DMS79 (cell line): ENCODE measurements at regions not wholly inside any gene's neighbourhood (a gene's known extent, or its start where the extent isn't known, plus 50 kb on each side); places are given as distances from the start of the nearest gene placed in this dataset.

Source experiments
- DNase-seq: peaks from one replicate; lab custom pipeline; 2025; lab: John Stamatoyannopoulos, UW

DNA sequence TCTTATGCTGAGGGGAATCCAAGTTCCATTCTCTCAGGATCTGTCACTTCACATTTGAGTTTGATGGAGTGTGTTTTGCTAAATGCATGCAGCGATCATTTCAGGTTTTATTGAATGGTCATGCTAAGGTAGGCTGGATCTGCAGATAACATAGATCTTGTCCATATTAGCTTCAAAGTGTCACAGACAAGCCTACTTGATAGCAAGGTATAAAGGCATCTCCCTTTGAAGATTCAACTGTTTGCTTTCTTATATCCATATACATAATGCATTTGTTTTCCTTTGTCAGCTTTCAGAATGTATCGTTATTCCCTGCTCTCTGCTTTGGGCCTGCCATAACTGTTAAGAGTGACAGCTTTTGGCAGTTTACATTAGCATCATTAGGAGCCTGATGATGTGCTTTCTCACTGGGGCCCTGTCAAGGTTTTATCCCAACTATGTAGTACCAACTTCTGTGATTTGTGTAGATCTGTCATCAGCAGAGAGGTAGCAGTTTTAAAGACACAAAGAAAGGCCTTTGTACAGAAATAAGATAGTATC, 604.3 kb upstream of the CDH7 start:
- no peak for DNase-seq

DNA sequence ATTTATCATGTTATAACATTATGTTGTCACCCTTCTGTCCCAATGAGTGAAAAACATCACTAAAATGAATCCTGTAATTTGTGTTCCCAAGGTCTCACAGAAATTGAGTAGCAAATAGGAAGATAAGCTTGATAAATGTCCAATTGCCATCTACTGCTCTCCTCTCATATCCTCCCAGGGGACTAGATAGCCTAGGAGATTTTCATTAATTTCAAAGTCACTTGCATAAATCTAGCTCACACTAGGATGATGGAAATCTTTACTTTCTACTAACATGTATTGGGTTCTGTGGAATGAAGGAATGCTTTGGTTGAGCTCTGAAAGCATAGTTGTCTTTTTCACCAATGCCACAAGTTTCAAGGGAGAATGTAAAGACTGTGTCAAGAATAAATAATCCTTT, 605.5 kb upstream of the CDH7 start:
- no peak for DNase-seq

DNA sequence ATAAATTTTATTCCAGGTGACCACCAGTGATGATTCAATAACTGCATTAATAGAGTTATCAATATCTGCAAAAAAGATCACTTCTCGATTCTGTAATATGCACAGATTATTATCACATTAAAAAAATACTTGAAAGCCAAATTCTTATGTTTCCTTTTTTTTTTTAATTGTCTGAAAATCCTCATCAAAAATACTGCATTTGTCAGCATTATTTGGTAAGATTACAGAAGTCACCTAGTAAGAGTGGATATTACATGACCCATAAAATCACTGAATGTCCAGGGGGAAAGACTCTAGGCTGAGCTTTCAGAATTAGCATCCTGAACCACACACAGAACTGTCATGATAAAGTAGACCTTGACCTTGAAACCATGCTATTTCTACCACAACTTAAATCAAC, 617.2 kb upstream of the CDH7 start:
- DNase-seq = no peak

DNA sequence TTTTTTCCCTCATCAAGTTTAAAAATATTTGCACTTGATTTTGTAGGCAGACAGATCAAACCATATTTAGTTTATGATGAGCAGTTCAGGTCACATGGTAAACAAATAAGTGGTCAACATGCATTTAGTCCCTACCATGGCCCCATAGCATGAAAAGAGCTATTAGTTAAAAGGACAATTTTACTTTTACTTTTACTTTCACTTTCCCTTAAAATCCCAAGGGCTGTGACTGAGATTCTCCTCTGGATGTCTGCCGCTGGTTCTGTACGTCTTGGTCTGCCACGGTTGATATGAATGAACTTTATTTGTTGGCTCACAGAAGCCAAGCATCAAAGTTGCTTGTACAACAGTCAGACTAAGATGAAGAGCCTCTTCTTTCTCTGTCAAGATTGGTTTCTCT, 626.2 kb upstream of the CDH7 start:
- no peak for DNase-seq

DNA sequence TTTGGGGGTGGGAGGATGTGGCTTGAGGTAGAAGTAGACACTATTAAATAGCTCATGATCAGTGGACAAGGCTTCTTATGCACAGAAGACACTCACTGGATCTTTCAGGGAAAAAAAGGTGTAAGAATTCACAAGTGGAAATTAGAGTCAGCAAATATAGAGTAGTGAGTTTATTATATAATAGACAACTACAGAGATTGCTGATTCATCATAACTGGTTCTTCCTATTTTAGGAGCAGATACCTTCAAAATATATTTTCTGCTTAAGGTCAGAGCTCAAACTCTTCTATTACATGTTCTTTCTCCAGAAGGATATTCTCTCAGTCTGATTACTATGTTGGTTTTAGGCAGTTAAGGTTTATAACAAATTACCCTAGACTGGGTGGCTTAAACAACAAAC, 646.9 kb upstream of the CDH7 start:
- DNase-seq = no peak

DNA sequence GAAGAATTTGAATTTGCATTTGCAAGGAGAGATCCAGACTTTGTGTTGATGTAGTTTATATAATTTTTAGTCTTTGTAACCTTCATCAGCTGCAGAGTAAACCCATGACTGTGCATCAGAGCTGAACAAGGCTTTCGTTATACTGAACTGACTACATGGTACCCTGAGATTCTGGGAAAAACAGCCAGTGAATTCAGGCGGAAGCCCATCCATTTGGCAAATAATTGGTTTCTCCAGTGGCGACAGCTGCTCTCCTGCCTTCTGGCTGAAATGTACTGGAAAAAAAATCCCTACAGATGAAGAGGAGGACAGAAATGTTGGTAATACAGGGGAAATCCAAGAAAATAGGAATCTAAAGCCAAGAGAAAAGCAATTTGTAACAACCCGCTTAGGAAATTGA, 657.5 kb upstream of the CDH7 start:
- DNase-seq = no peak

DNA sequence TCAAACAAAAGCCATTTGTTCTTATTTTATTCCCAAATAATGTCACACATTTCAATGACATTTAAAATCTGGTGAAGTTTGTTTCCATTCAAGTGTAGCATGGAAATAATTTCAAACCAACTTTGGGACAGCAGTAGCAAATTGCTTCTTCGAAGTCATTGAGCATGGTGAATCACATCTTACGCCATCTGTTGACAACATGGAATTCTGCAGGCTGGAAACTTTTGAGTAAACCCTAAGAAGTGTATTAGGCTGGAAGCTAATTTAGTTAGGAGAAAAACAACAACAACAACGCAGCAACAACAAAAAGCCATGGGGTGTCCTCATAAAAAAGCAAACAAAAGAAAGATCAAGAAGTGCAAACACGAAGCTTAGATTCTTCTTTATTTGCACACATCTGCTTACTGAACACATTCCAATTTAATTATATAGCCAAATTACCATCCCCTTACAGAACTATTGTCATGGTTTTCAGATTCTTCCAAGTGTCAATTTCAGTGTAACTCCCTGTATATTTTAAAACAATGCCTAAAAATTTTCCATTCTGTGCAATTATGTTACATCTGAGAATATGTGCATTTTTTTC, 659.0 kb upstream of the CDH7 start:
- no peak for DNase-seq

DNA sequence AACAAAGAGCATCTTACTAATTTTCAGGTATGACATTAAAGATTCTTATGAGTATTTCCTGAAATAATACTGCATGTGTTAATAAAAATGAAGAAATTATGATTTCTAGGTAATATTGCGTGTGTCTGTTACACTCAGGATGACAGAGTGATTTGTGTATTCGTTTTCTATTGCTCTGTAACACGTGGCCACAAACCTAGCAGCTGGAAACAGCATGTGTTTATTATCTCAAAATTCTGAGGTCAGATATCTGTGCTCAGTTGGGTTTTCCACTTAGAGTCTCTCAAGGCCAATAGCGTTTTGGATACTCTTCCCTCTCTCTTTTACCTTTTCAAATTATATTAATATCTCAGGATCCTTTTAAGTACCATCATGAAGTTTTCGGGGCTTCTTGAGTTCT, 667.9 kb upstream of the CDH7 start:
- DNase-seq = no peak

DNA sequence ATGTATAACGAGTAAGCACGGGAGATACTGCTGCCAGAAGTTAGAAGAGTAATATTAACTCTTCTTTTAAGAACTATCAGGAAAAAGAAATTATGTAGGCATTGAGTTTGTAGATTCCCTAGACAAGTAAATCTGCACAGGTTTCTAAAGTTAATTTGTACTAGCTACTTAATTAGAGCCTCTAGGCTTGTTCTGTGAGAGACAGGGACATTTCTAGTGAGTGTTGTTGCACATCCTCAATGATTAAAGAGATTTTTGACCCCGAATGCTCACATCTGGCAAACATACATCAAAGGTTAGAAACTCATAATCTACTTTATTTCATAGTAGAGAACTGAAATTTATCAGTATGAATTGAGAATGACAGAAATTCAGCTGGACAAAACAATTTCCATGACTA, 669.0 kb upstream of the CDH7 start:
- no peak for DNase-seq

DNA sequence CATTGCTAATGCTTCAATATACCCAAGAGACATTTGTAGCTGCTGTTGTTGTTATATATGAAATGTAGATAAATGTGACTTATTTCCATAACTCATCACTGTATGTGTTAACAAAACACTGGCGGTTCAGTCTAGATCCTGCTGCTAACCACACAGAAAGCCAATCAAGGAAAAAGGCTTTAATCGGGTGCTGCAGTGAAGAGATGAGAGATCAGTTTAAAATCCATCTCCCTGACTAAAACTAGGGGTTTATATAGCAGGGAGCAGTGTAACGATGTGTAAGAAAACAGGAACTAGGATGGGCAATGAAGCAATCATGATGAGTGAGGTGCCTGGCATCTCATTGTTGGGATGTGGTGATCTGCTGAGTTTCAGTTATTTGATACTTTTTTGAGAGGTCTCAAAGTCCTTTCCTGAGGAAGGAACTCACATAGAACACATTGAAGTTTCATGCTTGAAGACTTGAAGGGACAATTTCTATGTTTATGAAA, 677.7 kb upstream of the CDH7 start:
- DNase-seq = no peak

DNA sequence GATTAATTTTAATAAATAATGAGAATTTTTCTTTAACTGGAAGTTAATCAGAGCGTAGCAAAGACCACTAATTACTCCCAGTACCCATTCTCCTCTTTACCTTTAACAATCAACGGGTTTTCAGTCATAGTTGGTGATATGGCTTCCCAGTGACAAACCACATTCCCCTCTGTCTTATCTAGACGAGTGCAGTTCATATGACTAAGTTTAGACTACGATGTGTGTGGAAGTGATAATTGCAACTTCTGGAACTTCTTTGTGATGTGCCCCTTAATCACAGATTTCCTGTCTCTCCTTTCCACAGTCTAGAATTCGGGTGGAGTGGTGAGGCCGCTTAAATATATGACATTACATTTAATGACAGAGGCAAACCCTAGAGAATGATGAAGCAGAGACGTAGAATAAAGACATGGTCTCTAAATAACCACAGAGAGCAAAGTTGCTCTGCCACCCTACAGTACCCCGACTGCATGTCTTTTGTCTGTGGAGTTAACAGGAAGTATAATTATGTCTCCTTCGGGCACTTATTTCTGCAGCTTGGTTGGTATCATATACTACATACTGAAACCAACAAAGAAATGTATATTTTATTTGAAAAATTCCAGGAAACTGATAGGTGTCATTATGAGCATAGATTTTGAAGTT, 693.3 kb upstream of the CDH7 start:
- no peak for DNase-seq

DNA sequence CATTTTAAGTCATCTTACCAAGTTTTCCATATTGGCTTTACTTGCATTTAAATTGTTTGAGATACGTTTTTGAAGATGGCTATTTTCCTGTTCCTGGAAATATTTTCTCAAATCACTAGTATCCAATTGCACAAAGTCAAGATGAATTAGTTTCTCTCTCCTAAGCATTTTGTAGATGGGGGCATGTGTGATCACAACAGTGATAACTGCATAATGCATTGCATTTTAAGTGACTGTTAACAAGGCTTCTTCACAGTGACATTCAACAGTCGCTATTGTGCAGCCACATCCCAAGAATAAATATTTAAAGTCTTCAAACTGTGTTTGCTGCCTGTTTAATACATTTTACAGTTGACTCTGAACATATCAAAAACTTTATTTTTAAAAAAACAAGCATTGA, 694.2 kb upstream of the CDH7 start:
- DNase-seq = no peak

DNA sequence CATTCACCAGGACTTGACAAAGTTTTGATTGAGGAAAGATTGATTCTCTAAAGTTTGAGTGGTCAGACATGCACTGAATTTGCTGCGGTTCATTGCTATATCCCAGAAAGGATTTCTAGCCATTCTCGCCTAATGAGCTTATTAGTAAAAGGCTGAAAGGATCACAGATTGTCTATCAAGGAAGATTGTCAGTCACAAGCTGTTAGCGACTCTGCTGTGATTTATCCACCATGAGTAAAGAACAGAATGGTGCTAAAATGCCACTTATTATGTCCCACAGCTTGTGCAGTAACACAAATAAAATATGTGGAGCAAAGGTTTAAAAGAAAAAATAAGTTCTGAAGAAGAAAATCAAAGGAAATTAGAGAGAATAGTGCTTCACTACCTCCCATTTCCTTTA, 701.2 kb upstream of the CDH7 start:
- no peak for DNase-seq

DNA sequence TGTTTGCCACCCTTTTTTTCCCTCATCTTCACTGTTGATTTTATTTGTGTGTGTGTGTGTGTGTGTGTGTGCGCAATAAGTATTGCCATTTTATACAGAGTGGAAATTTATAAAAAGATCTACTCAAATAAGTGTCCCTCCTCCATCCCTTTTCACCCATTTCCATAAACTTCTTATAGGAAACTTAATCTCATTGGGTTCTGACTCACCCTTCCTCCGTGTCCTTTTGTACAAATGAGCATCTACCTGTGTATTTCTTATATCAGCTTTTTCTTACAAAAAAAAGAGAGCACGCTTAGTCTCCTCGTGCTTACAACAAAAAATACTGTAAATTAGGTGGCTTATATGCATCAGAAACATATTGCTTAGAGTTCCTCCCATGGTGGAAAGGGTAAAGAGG, 711.2 kb upstream of the CDH7 start:
- DNase-seq = no peak

DNA sequence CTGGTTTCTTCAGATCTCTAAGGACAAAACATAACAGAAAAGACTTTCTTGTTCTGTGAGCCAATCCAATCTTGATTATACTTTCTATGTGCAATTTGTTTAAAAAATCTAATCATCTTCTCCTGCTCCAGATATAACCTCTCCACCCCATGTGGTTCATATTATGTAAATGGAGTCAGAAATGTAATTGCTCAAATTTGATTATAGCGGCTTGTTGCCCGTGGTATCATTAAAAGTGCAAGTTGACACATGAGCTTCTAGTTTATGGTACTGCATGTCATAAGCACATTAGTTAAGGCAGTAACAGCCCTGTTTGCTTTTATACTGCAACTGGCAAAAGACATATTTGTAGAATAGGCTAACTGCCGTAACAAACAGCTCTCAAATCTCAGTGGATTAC, 715.1 kb upstream of the CDH7 start:
- DNase-seq = no peak

DNA sequence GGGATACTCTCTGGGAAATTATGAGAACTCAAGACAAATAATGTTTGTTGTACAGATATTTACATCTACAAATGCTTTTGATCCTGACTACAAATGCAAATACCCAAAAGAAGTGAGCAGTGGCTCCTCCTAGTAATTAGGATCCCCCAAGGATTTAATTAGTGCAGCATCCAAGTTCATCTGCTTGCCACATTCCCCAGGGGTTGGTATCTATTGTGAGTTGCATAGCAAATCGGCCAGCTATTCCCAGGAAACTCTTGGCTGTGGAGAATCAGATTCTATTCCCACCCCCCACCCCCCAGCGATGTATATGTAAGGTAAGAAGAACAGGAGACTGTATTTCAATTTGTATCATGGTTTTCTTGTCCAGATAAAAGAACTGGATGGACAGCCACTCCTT, 725.1 kb upstream of the CDH7 start:
- DNase-seq = no peak

DNA sequence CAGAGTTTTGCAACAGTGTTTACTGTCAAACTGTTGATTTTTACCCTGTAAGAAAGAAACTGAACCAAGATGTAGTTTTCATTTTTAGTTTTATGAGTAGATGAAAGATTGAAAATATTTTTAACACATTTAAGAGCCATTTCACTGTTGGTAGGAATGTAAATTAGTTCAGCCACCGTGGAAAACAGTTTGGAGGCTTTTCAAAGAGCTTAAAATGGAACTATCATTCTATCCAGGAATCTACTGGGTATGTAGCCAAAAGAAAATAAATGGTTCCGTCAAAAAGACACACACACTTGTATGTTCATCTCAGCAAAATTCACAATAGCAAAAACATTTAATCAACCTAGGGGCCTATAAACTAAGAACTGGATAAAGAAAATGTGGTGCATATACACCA, 729.8 kb upstream of the CDH7 start:
- DNase-seq = no peak

DNA sequence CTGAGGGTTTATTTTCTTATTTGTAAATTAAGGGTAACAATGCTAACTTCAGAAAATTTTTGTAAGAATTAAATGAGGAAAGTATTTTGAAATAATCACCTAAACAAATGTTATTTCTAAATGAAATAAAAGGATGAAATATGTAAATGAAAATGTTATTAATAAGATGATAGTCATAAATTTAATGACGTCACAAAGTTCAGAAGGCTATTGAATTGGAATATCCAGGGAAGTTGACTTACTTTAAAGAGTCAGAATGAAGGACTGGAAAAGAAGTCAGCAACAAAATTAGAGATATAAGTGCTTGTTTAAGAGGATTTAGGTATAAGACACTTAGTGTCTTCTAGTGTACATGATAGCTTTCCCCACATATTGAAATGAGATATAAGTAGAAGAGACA, 732.6 kb upstream of the CDH7 start:
- no peak for DNase-seq

DNA sequence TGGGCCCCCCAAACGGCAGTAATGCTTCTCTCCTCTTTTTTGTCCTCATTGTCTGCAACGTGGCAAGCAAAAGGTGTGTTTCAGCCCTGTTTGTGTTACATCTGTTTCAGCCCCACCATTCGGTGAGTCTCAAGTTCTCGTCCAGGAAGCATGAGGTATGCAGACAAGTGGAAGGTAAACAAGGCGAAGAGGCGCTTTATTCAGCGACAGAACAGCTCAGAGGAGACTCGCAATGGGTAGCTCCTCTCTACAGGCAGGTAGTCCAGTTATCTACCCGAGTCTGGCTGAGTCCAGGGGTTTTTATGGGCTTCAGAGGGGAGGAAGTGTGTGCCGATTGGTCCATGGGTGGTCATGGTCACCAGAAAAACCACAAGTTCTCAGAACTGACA, 733.4 kb upstream of the CDH7 start:
- DNase-seq = no peak

DNA sequence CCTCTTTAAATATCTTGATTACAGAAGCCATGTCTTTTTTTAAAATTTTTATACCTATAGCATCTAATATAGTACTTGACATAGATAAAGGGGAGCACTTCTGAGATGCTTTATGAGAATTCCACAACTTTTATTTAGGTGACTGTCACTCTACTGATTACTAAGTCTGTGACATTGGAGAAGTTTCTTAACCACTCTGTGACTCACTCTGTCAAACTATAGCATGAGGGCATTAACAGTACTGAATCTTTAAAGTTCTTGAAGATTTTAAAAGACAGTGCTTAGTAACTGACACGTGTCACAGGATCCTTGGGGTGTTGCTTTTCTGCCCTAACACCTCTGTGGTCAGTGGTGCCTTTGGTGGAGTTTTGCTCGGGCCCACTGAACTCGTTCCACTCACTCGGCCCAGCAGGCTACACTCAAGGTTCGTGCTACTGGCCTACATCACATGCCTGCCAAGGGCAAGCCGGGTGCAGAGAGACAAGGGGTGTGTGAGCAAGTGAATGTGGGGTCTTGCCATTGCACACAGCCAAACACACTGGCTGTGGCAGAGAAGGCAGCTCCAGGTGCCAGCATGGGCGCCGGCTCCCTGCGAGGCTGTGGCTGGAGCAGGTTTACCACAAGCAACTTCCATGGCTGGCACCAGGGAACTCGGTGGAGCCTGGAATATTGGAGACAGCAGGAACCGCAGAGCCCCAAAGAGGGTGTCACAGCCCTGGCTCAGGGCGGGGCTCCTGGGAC, 734.0 kb upstream of the CDH7 start:
- no peak for DNase-seq

DNA sequence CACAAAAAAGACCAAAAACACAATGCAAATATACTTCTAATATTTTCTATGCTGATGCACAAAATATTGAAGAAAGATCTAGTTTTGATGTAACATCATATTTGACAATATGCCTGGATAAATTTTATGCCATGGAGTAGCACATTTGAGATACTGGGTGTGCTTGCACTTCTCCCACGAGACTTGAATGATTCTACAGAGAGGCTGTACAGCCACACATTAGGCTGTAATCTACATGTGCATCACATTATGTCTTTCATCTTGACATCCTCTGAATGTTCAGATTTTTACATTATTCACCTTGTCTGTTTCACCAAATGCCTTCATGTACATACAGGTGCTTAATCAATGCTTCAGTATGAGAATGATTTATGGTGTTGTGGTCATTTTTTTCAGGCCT, 756.4 kb upstream of the CDH7 start:
- no peak for DNase-seq

DNA sequence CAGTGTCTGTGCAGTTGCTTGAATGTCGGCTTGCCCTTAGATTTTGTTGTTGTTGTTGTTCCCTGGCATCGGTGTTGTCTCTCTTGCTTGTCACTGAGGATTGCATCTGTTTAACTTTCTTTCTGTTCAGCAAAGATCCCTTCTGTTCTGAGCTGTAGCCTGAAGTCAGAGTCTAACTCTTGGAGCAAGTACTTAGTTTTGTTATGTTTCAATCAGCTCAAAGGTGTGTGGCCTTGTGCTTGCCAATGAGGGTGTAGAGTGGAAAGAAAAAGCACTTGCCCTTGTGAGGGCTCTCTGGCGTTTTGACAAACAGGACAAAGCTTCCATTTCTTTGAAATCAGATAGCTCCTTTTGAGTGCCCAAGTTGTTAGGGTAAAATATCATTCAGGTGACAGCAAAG, 757.1 kb upstream of the CDH7 start:
- DNase-seq = peak; percentile 48

DNA sequence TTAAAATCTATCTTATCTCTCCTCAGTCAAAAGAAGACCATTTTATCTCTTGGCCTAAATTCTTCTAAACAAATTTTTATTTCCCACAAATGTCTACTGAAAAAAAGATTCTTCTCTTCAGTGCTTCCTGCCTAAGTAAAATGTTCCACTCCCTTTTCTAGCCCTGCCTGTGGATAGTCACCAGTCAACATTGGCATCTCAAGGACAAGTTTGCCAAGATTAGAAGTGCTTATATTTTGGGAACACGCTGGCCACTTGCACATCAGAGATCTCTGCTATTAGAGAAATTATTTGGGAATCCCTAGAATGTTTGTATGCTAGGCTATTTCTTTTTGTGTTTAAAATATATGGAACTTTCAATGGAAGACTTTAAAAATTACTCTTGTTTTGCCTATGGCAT, 758.2 kb upstream of the CDH7 start:
- no peak for DNase-seq
